ENCODE measurements at regions not wholly inside any gene's neighbourhood (a gene's known extent, or its start where the extent isn't known, plus 50 kb on each side); places are given as distances from the start of the nearest gene placed in this dataset.

DNA sequence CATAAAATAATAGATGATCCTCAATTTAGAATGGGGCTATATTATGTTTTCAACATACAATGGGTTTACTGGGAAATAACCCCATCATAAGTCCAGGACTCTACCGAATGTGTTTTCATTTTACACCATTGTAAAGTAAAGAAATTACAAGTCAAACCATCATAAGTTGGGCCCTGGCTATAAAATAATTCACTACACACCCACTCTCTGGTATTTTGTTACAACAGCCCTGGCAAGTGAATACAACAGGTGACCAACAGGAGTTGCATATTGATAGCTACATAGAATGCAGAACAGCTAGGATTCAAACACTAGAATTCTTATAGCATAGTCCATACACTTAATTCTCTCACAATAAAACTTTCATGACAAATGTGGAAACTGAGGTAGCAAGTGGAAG, 673.0 kb upstream of the CA10 start:
- Histone ChIP-seq H3K27me3 (ENCODE audit: control insufficient read depth, insufficient read depth, low read length) (no peaks in the 10 kb centered on the region), H3K27ac (ENCODE audit: low read length) (no peak overlapping the region), H3K36me3 (ENCODE audit: control insufficient read depth, insufficient read depth, low read length) (no peaks in the 10 kb centered on the region), H3K4me1 (ENCODE audit: control insufficient read depth, insufficient read depth, low read length) (no peaks in the 10 kb centered on the region), H3K4me3 (ENCODE audit: low read depth in 2 of 2, low read length in 2 of 2) (no peak overlapping the region), H3K9me3 (ENCODE audit: control insufficient read depth, insufficient read depth, low read depth, low read length) (no peaks in the 10 kb centered on the region)
- TF ChIP-seq POLR2AphosphoS5 (IDR thresholded peaks at IDR 0.05; ENCODE audit: low read depth, low read length), result no peak
- TF ChIP-seq TCF7L2 (IDR thresholded peaks at IDR 0.05; ENCODE audit: low read depth, low read length), result no peak
- TF ChIP-seq SIN3A (IDR thresholded peaks at IDR 0.05; ENCODE audit: borderline replicate concordance, insufficient read depth, low read depth, low read length), result no peak
- TF ChIP-seq, protein P1, sequence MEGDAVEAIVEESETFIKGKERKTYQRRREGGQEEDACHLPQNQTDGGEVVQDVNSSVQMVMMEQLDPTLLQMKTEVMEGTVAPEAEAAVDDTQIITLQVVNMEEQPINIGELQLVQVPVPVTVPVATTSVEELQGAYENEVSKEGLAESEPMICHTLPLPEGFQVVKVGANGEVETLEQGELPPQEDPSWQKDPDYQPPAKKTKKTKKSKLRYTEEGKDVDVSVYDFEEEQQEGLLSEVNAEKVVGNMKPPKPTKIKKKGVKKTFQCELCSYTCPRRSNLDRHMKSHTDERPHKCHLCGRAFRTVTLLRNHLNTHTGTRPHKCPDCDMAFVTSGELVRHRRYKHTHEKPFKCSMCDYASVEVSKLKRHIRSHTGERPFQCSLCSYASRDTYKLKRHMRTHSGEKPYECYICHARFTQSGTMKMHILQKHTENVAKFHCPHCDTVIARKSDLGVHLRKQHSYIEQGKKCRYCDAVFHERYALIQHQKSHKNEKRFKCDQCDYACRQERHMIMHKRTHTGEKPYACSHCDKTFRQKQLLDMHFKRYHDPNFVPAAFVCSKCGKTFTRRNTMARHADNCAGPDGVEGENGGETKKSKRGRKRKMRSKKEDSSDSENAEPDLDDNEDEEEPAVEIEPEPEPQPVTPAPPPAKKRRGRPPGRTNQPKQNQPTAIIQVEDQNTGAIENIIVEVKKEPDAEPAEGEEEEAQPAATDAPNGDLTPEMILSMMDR (IDR thresholded peaks at IDR 0.05), result no peak
- TF ChIP-seq, protein P2, sequence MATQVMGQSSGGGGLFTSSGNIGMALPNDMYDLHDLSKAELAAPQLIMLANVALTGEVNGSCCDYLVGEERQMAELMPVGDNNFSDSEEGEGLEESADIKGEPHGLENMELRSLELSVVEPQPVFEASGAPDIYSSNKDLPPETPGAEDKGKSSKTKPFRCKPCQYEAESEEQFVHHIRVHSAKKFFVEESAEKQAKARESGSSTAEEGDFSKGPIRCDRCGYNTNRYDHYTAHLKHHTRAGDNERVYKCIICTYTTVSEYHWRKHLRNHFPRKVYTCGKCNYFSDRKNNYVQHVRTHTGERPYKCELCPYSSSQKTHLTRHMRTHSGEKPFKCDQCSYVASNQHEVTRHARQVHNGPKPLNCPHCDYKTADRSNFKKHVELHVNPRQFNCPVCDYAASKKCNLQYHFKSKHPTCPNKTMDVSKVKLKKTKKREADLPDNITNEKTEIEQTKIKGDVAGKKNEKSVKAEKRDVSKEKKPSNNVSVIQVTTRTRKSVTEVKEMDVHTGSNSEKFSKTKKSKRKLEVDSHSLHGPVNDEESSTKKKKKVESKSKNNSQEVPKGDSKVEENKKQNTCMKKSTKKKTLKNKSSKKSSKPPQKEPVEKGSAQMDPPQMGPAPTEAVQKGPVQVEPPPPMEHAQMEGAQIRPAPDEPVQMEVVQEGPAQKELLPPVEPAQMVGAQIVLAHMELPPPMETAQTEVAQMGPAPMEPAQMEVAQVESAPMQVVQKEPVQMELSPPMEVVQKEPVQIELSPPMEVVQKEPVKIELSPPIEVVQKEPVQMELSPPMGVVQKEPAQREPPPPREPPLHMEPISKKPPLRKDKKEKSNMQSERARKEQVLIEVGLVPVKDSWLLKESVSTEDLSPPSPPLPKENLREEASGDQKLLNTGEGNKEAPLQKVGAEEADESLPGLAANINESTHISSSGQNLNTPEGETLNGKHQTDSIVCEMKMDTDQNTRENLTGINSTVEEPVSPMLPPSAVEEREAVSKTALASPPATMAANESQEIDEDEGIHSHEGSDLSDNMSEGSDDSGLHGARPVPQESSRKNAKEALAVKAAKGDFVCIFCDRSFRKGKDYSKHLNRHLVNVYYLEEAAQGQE (IDR thresholded peaks at IDR 0.05; ENCODE audit: insufficient read depth in 1 of 2, low read depth in 2 of 2, low read length in 1 of 2), result no peak
- CTCF ChIA-PET, result no interaction called here
- POLR2A ChIA-PET, result no interaction called here
- DNase-seq (ENCODE audit: low read depth, low spot score), result no peak
- intact Hi-C loops (cut with micrococcal nuclease; ENCODE audit: unreplicated experiment), result loop anchor here (10.0 kb wide), 1 partner anchor 57 kb away; no protein-coding TSS in a partner anchor
- no peak for ATAC-seq
- no TSS peak for BruUV-seq (replicated peaks)
- in situ Hi-C loops (cut with HindIII; ENCODE audit: low pct_unique_long_range_greater_than_20kb, low sequenced_read_pairs), result no loop called here

DNA sequence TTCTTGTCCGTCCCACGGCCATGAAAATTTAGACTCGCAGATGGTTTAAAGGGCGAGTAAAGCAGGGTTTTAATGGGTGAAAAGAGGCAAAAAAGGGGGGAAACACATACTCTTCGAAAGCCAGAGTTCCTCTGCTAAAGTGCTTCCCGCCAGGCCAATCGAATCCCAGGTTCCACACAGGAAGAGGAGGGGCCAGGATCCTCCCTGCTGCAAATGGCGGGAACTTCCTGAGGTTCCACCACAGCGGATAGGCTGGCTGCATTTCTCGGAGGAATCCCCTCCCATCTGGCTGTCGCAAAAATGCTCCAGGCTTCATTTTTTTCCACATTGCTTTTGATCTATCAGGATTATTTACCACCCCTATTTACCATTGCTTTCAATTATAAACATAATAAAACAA, 670.1 kb upstream of the CA10 start:
- H3K4me1 ChIP-seq (ENCODE audit: control insufficient read depth, insufficient read depth, low read length), result no peaks in the 10 kb centered on the region
- H3K9me3 ChIP-seq (ENCODE audit: control insufficient read depth, insufficient read depth, low read depth, low read length), result no peaks in the 10 kb centered on the region
- ChIA-PET POLR2A (no interaction called here), CTCF (no interaction called here)
- in situ Hi-C loops (cut with HindIII; ENCODE audit: low pct_unique_long_range_greater_than_20kb, low sequenced_read_pairs), result no loop called here
- no peaks in the 10 kb centered on the region for H3K27me3 ChIP-seq (ENCODE audit: control insufficient read depth, insufficient read depth, low read length)
- DNase-seq (ENCODE audit: low read depth, low spot score) (no peak), ATAC-seq (no peak)
- BruUV-seq (replicated peaks), result no TSS peak
- no peak overlapping the region for H3K4me3 ChIP-seq (ENCODE audit: low read depth in 2 of 2, low read length in 2 of 2)
- no peak overlapping the region for H3K27ac ChIP-seq (ENCODE audit: low read length)
- intact Hi-C loops (cut with micrococcal nuclease; ENCODE audit: unreplicated experiment), result no loop called here
- TF ChIP-seq, protein P2 (IDR thresholded peaks at IDR 0.05; ENCODE audit: insufficient read depth in 1 of 2, low read depth in 2 of 2, low read length in 1 of 2), result no peak
- TF ChIP-seq, protein P1 (IDR thresholded peaks at IDR 0.05), result no peak
- TF ChIP-seq TCF7L2 (IDR thresholded peaks at IDR 0.05; ENCODE audit: low read depth, low read length) (no peak), SIN3A (IDR thresholded peaks at IDR 0.05; ENCODE audit: borderline replicate concordance, insufficient read depth, low read depth, low read length) (no peak), POLR2AphosphoS5 (IDR thresholded peaks at IDR 0.05; ENCODE audit: low read depth, low read length) (no peak)
- H3K36me3 ChIP-seq (ENCODE audit: control insufficient read depth, insufficient read depth, low read length), result no peaks in the 10 kb centered on the region

Data from Panc1 (cell line).